ENCODE measurements at regions not wholly inside any gene's neighbourhood (a gene's known extent, or its start where the extent isn't known, plus 50 kb on each side); places are given as distances from the start of the nearest gene placed in this dataset.

- TF ChIP-seq CTCF (IDR thresholded peaks at IDR 0.05) (no peak), EZH2 (IDR thresholded peaks at IDR 0.05; ENCODE audit: borderline replicate concordance, insufficient read depth, low read depth, low read length, poor library complexity, severe bottlenecking) (no peak)
Measured at GRCh38 chr2:56055405-56055804, 128.4 kb upstream of the CCDC85A start.

All from B cell (primary cell).